DND-41 (cell line): ENCODE measurements at regions not wholly inside any gene's neighbourhood (a gene's known extent, or its start where the extent isn't known, plus 50 kb on each side); places are given as distances from the start of the nearest gene placed in this dataset.

Experiments used
- CTCF ChIP-seq: IDR thresholded peaks from 2 replicates; pipeline ENCODE4 v1.5.1; 2012; ENCODE audit warnings: borderline replicate concordance, low read length, moderate library complexity, mild to moderate bottlenecking; ENCODE audit not compliant: poor library complexity, severe bottlenecking; ENCODE audit errors: extremely low read depth
- EZH2 ChIP-seq: IDR thresholded peaks from 3 replicates; pipeline ENCODE4 v1.6.1; 2012; ENCODE audit warnings: borderline replicate concordance, low read depth, mild to moderate bottlenecking, moderate library complexity, low read length, inconsistent platforms; ENCODE audit not compliant: severe bottlenecking

- no peak for TF ChIP-seq CTCF
- TF ChIP-seq EZH2, result no peak
These were observed 75.7 kb upstream of the C15orf39 start for GRCh38 chr15:75125935-75126334.
